Upper lobe of left lung (tissue), 6 donors: ENCODE measurements at regions not wholly inside any gene's neighbourhood (a gene's known extent, or its start where the extent isn't known, plus 50 kb on each side); places are given as distances from the start of the nearest gene placed in this dataset.
A peak's percentile ranks its signal among the peaks of the same experiment; 100 is the strongest.

Experiments used
- ATAC-seq, 2 donors: fragments of 200-7000 bp; cut with Tn5 transposase; one replicate each; pipeline ENCODE4 v1.9.1; 2022; ENCODE audit warnings: mild to moderate bottlenecking in 2 of 2, moderate library complexity in 2 of 2; ENCODE audit not compliant: low FRiP score in 2 of 2
- DNase-seq, 2 donors: peaks; one replicate each; pipeline ENCODE4 v3.0.0-alpha.2; 2019 to 2020
- H3K27ac ChIP-seq, 4 donors: fragments of 200-600 bp; sonication (generic); one replicate each; pipeline ENCODE4 v1.5.1; 2016 to 2019
- H3K27me3 ChIP-seq, 4 donors: fragments of 200-600 bp; sonication (generic); one replicate each; pipeline ENCODE4 v1.5.1; 2017 to 2019
- H3K36me3 ChIP-seq, 4 donors: fragments of 200-600 bp; sonication (generic); one replicate each; pipeline ENCODE4 v1.5.1; 2016 to 2019
- H3K4me1 ChIP-seq, 4 donors: fragments of 200-600 bp; sonication (generic); one replicate each; pipeline ENCODE4 v1.5.1; 2018 to 2019
- H3K4me3 ChIP-seq, 4 donors: fragments of 200-600 bp; sonication (generic); one replicate each; pipeline ENCODE4 v1.5.1; 2017 to 2019; ENCODE audit warnings: mild to moderate bottlenecking in 2 of 4, moderate library complexity in 1 of 4
- H3K9me3 ChIP-seq, 4 donors: fragments of 200-600 bp; sonication (generic); one replicate each; pipeline ENCODE4 v1.5.1; 2018 to 2019
- CTCF ChIP-seq, 6 experiments: fragments of 450-650 bp in 4 of 6; fragments of 200-600 bp in 2 of 6; sonication (generic) in 2 of 6; IDR thresholded peaks; one replicate each; pipeline ENCODE4 v1.5.1; 2016 to 2019; ENCODE audit warnings: antibody characterized with exemption in 6 of 6
- EP300 ChIP-seq, 4 donors: sonication (generic); formaldehyde crosslinking; IDR thresholded peaks; one replicate each; pipeline ENCODE4 v1.5.1; 2017; ENCODE audit warnings: antibody characterized with exemption in 4 of 4, control low read depth in 2 of 4
- POLR2A ChIP-seq, 4 donors: fragments of 450-650 bp; IDR thresholded peaks; one replicate each; pipeline ENCODE4 v1.5.1; 2016 to 2017; ENCODE audit warnings: antibody characterized with exemption in 4 of 4, mild to moderate bottlenecking in 2 of 4
- POLR2AphosphoS5 ChIP-seq, 2 donors: sonication (generic); formaldehyde crosslinking; IDR thresholded peaks; one replicate each; pipeline ENCODE4 v1.5.1; 2017; ENCODE audit warnings: antibody characterized with exemption in 2 of 2
- WGBS, 2 donors: methylation state at CpG; one replicate each; pipeline ENCODE4 v1.1.5; 2017 to 2018; 5-methylcytosine and 5-hydroxymethylcytosine counted together
- donor health status: DM: no; HTN: no; CAD: no; lungs with moderate emphysema.
- donor health status: DM: no; HTN: yes; CAD: no; lungs with severe emphysema.

- H3K4me1 ChIP-seq: peaks cover 0 to 7% (median 6%) of the 10 kb centered on the region in 4 donors
- WGBS, 2 donors: 82 to 87% methylated on average over 7 of the region's 7 CpGs
- ATAC-seq (no peak), DNase-seq (no peak)
- no peaks in the 10 kb centered on the region for H3K27me3 ChIP-seq
- H3K36me3 ChIP-seq: no peaks in the 10 kb centered on the region
- no peak for TF ChIP-seq CTCF (IDR thresholded peaks at IDR 0.05)
- TF ChIP-seq EP300 (IDR thresholded peaks at IDR 0.05): no peak
- TF ChIP-seq POLR2AphosphoS5 (IDR thresholded peaks at IDR 0.05): no peak
- no peak for TF ChIP-seq POLR2A (IDR thresholded peaks at IDR 0.05)
- no peak overlapping the region for H3K4me3 ChIP-seq
- no peaks in the 10 kb centered on the region for H3K9me3 ChIP-seq
- H3K27ac ChIP-seq: no peak overlapping the region
These were observed 185.6 kb downstream of the LPIN1 start for GRCh38 chr2:11932048-11932512.

- H3K27ac ChIP-seq: no peak overlapping the region
- H3K36me3 ChIP-seq: no peaks in the 10 kb centered on the region
- H3K9me3 ChIP-seq: no peaks in the 10 kb centered on the region
- H3K27me3 ChIP-seq: no peaks in the 10 kb centered on the region
- peaks cover 0 to 7% (median 6%) of the 10 kb centered on the region in 4 donors for H3K4me1 ChIP-seq
- 77 to 86% methylated on average over 3 of the region's 3 CpGs for WGBS, 2 donors
- TF ChIP-seq CTCF (IDR thresholded peaks at IDR 0.05): no peak
- no peak for TF ChIP-seq POLR2A (IDR thresholded peaks at IDR 0.05)
- TF ChIP-seq EP300 (IDR thresholded peaks at IDR 0.05): no peak
- no peak for TF ChIP-seq POLR2AphosphoS5 (IDR thresholded peaks at IDR 0.05)
- no peak for DNase-seq
- no peak for ATAC-seq
- no peak overlapping the region for H3K4me3 ChIP-seq
These were observed 186.5 kb downstream of the LPIN1 start for GRCh38 chr2:11932962-11933361.

GRCh38 chr2:11933854-11934253 lies 187.4 kb downstream of the LPIN1 start:
- H3K27me3 ChIP-seq: no peaks in the 10 kb centered on the region
- WGBS, 2 donors: 86 to 91% methylated on average over 3 of the region's 3 CpGs
- no peak overlapping the region for H3K27ac ChIP-seq
- no peak overlapping the region for H3K4me3 ChIP-seq
- H3K4me1 ChIP-seq: peaks cover 0 to 7% (median 6%) of the 10 kb centered on the region in 4 donors
- H3K36me3 ChIP-seq: no peaks in the 10 kb centered on the region
- ATAC-seq (peak in 1 of 2 donors; percentile 29), DNase-seq (no peak)
- TF ChIP-seq POLR2A (IDR thresholded peaks at IDR 0.05) (no peak), EP300 (IDR thresholded peaks at IDR 0.05) (no peak), CTCF (IDR thresholded peaks at IDR 0.05) (no peak)
- H3K9me3 ChIP-seq: no peaks in the 10 kb centered on the region

- no peaks in the 10 kb centered on the region for H3K27me3 ChIP-seq
- TF ChIP-seq POLR2A (IDR thresholded peaks at IDR 0.05) (no peak), EP300 (IDR thresholded peaks at IDR 0.05) (no peak), CTCF (IDR thresholded peaks at IDR 0.05) (no peak), POLR2AphosphoS5 (IDR thresholded peaks at IDR 0.05) (no peak)
- ATAC-seq: no peak
- DNase-seq: no peak
- H3K4me3 ChIP-seq: no peak overlapping the region
- H3K36me3 ChIP-seq: no peaks in the 10 kb centered on the region
- no peaks in the 10 kb centered on the region for H3K9me3 ChIP-seq
- H3K4me1 ChIP-seq: no peaks in the 10 kb centered on the region
- 85 to 89% methylated on average over 7 to 9 of the region's 9 CpGs for WGBS, 2 donors
- H3K27ac ChIP-seq: no peak overlapping the region
These were observed 190.3 kb downstream of the LPIN1 start for GRCh38 chr2:11936761-11937160.

- Histone ChIP-seq H3K27me3 (no peaks in the 10 kb centered on the region), H3K36me3 (no peaks in the 10 kb centered on the region), H3K9me3 (no peaks in the 10 kb centered on the region), H3K4me3 (no peak overlapping the region), H3K4me1 (no peaks in the 10 kb centered on the region), H3K27ac (no peak overlapping the region)
- no peak for TF ChIP-seq EP300 (IDR thresholded peaks at IDR 0.05)
- TF ChIP-seq POLR2AphosphoS5 (IDR thresholded peaks at IDR 0.05): no peak
- 89 to 93% methylated on average over 11 of the region's 11 CpGs for WGBS, 2 donors
- DNase-seq: peak in 1 of 2 donors; percentile 50
- peak in 1 of 2 donors; percentile 53 for ATAC-seq
These were observed 191.8 kb downstream of the LPIN1 start for GRCh38 chr2:11938196-11938595.
